GM12873 (cell line): ENCODE measurements at regions not wholly inside any gene's neighbourhood (a gene's known extent, or its start where the extent isn't known, plus 50 kb on each side); places are given as distances from the start of the nearest gene placed in this dataset.

ENCODE experiments used
- CTCF ChIP-seq: IDR thresholded peaks from 2 replicates; pipeline ENCODE4 v1.5.1; 2012; ENCODE audit warnings: low read depth, mild to moderate bottlenecking, moderate library complexity, low read length, control low read depth; ENCODE audit not compliant: insufficient read depth; ENCODE audit errors: missing control alignments

GRCh38 chr20:63126876-63127699, 88.8 kb downstream of the YTHDF1 start:
- no peak for TF ChIP-seq CTCF

DNA sequence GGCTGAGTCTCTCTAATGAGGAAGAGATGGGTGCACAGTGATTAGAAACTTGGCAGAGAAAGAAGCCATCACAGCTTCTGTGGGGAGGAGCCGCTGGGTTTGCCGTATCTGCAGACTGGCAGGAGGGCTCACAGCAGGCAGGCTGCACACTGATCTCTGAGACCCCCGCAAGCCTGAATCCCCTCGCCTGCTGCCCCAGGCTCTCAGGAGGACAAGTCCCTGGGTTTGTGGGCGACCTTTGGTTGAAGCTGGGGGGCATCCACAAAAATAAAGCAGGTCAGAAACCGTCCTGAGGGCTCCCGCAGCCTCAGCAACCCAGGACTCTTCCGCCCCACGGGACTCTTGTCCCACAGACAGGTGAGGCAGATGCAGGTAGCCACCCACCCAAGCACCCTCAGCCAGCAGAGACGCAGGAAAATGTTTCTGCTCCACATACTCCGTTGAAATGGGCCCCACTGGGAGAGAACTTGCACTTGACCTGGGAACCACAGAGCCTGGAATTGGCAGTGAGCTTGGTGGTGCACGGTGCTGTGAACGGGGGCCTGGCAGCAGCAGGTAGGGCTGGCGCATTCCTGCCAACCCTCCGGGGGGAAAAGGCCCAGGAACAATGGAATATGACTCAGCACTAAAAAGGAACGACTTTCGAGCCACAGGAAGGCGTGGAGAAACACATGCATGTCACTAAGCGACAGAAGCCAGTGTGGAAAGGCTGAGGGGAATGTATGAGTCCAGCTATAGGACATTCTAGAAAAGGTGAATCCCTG, 89.9 kb downstream of the YTHDF1 start:
- no peak for TF ChIP-seq CTCF

GRCh38 chr20:63125581-63125837, 90.4 kb downstream of the YTHDF1 start:
- TF ChIP-seq CTCF, result no peak

- TF ChIP-seq CTCF, result no peak
Measured at GRCh38 chr20:63124782-63125580, 91.0 kb downstream of the YTHDF1 start.

DNA sequence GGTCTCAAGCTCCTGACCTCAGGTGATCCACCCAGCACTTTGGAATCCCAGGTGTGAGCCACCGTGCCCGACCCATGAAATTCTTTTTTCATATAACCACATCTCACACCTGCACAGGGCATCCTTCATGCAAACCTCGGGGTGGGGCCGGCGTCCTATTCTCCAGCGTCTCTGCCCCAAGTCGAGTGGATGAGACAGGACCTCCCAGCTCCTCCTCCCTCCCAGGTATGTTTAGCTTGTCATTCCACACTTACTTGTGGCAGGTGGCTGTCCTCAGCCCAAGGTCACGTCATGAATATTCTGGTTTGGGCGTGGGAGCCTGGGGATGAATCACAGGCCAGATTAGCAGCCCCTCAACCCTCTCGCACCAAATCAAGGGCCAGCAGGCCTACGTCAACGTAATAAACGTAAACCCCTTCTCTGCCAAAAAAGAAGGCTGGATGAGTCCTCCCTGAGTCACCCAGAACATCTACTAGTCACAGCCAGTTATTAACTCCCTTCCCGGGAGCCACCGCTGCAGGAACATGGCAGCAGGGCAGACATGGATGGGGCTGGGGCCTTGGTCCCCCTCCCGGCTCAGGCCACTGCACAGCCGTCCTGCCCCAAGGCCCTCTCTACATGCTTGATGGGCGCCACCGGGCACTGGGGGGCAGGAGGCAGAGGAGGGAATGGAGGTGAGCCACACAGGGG, 91.7 kb downstream of the YTHDF1 start:
- no peak for TF ChIP-seq CTCF

GRCh38 chr20:63123331-63123741, 92.6 kb downstream of the YTHDF1 start:
- no peak for TF ChIP-seq CTCF
